Kidney epithelial cell (primary cell): ENCODE measurements at regions not wholly inside any gene's neighbourhood (a gene's known extent, or its start where the extent isn't known, plus 50 kb on each side); places are given as distances from the start of the nearest gene placed in this dataset.

Source experiments
- DNase-seq: peaks from one replicate; pipeline ENCODE4 v3.0.0-alpha.2; 2010; ENCODE audit warnings: low read depth
- H3K27me3 ChIP-seq: 2 replicates; pipeline ENCODE4 v1.6.0; 2011; ENCODE audit warnings: low read length; ENCODE audit not compliant: control insufficient read depth, insufficient read depth
- H3K36me3 ChIP-seq: 2 replicates; pipeline ENCODE4 v1.5.1; 2011; ENCODE audit warnings: low read length; ENCODE audit not compliant: control insufficient read depth, insufficient read depth
- H3K4me3 ChIP-seq: 2 replicates; pipeline ENCODE4 v1.5.1; 2011; ENCODE audit warnings: low read depth, mild to moderate bottlenecking, control low read depth, low read length
- TF ChIP-seq, protein P1 (sequence below): IDR thresholded peaks from 2 replicates; pipeline ENCODE4 v1.5.1; 2011; ENCODE audit warnings: mild to moderate bottlenecking, moderate library complexity, low read length, control low read depth, inconsistent platforms; ENCODE audit not compliant: insufficient read depth, poor library complexity, severe bottlenecking

GRCh38 chr16:62970851-62971250, 934.6 kb upstream of the CDH8 start:
- Histone ChIP-seq H3K4me3 (no peak overlapping the region), H3K36me3 (no peaks in the 10 kb centered on the region), H3K27me3 (no peaks in the 10 kb centered on the region)
- TF ChIP-seq, protein P1, sequence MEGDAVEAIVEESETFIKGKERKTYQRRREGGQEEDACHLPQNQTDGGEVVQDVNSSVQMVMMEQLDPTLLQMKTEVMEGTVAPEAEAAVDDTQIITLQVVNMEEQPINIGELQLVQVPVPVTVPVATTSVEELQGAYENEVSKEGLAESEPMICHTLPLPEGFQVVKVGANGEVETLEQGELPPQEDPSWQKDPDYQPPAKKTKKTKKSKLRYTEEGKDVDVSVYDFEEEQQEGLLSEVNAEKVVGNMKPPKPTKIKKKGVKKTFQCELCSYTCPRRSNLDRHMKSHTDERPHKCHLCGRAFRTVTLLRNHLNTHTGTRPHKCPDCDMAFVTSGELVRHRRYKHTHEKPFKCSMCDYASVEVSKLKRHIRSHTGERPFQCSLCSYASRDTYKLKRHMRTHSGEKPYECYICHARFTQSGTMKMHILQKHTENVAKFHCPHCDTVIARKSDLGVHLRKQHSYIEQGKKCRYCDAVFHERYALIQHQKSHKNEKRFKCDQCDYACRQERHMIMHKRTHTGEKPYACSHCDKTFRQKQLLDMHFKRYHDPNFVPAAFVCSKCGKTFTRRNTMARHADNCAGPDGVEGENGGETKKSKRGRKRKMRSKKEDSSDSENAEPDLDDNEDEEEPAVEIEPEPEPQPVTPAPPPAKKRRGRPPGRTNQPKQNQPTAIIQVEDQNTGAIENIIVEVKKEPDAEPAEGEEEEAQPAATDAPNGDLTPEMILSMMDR, result no peak
- DNase-seq, result no peak

DNA sequence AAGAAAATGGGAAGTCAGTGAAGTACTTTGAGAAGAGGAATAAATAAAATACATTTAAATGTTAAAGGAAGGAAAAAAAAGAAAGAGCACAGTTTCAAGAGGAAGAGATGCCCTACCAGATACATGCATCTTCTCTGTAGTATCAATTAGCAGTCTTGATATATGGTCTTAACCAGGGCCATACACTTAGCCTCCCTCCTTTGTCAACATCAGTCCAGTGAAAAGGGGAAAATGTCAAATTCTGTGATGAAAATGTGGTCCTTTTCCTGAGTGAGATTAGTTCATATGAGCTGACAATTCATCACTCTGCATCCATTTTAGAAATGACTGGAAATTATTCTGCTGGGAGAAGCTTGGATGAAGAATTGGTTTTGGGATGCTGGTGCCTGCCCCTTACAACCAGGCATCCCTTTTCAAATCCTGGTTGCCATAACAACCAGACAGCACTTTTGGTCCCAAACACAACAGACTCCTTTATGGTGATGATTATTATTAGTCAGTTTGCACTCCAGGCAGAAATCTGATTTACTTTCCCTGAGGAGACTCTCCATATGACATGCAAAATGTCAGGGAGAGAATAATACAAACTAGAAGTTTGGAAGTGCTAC, 933.6 kb upstream of the CDH8 start:
- Histone ChIP-seq H3K4me3 (no peak overlapping the region), H3K36me3 (no peaks in the 10 kb centered on the region), H3K27me3 (no peaks in the 10 kb centered on the region)
- TF ChIP-seq, protein P1, result no peak
- no peak for DNase-seq

- TF ChIP-seq, protein P1, result no peak
- no peak overlapping the region for H3K4me3 ChIP-seq
- no peaks in the 10 kb centered on the region for H3K27me3 ChIP-seq
- no peaks in the 10 kb centered on the region for H3K36me3 ChIP-seq
- no peak for DNase-seq
Observed at GRCh38 chr16:62967611-62968010, 931.4 kb upstream of the CDH8 start.

DNA sequence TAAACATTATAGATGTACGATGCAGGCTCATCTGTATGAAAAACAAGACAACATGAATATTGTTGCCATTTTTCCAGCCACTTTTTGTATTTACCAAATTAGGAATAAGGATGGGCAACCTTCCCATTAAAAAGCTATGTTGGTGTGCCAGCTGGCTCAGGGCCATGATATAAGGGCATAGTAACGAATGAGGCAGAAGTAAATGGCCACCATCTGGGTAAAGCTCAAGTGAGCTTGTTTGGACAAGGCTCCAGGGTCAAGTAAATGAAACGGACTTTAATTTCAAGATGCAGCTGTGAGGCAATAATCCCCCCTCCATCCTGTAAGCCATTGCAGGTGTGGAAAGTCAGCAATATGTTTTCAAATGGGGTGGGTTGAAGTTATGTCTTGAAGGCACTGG, 930.9 kb upstream of the CDH8 start:
- H3K36me3 ChIP-seq, result no peaks in the 10 kb centered on the region
- no peak for DNase-seq
- H3K27me3 ChIP-seq, result no peaks in the 10 kb centered on the region
- TF ChIP-seq, protein P1, result no peak
- no peak overlapping the region for H3K4me3 ChIP-seq

DNA sequence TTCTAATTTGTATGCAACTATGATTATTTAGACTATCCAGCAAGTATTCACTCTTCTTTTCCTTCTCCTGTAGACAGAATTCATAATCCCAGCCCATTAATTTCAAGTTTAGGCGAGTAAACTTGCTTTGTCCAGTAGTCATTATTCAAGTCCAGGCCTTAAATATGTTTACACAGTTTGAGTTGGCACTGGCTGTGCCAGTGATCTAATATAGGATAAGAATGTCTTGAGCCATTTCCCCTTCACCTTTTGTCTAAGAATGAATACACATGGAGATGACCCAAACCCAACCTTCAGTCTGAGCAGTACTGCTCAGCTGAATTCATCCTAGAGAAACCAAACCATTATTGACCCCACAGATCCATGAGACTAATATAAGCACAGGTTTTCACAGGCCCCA, 930.4 kb upstream of the CDH8 start:
- no peak for DNase-seq
- Histone ChIP-seq H3K4me3 (no peak overlapping the region), H3K27me3 (no peaks in the 10 kb centered on the region), H3K36me3 (no peaks in the 10 kb centered on the region)
- TF ChIP-seq, protein P1, result no peak

DNA sequence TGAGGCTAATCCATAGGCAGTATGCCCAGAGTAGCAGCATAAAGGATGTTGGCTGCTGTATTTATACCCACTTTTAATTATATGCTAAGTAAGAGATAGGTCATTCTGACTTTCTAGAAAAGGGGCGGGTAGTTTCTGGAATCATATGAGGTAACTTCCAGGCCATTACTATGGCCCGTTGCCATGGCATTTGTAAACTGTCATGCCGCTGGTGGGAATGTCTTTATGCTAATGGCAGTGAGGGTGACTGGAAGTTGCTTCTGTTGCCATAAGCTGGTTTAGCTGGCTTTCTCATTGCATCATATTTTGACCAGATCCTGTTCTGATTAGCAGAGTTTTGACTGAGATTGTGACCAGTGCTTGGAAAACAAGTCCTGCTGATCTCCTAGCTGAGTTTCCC, 929.6 kb upstream of the CDH8 start:
- TF ChIP-seq, protein P1, result no peak
- H3K4me3 ChIP-seq, result no peak overlapping the region
- no peaks in the 10 kb centered on the region for H3K27me3 ChIP-seq
- no peak for DNase-seq
- no peaks in the 10 kb centered on the region for H3K36me3 ChIP-seq
